GM10248 (cell line): ENCODE measurements at regions not wholly inside any gene's neighbourhood (a gene's known extent, or its start where the extent isn't known, plus 50 kb on each side); places are given as distances from the start of the nearest gene placed in this dataset.

Experiments used
- CTCF ChIA-PET: fragments of 300-600 bp; sonication (Branson Sonifier 250); formaldehyde crosslinking; extraction: SDS; loops from one replicate; lab custom pipeline; 2021; ENCODE audit warnings: antibody characterized with exemption; lab: Yijun Ruan, JAX
- POLR2A ChIA-PET: fragments of 350-650 bp; sonication (Branson Sonifier 250); formaldehyde crosslinking; extraction: SDS; loops from one replicate; lab custom pipeline; 2020; ENCODE audit warnings: antibody characterized with exemption; lab: Yijun Ruan, JAX
- DNase-seq: peaks from one replicate; pipeline ENCODE4 v3.0.0; 2012; ENCODE audit errors: extremely low spot score
- CTCF ChIP-seq: IDR thresholded peaks from 2 replicates; pipeline ENCODE4 v1.5.1; 2012; ENCODE audit warnings: mild to moderate bottlenecking, low read depth; ENCODE audit errors: extremely low read depth, missing control alignments, control extremely low read depth

DNA sequence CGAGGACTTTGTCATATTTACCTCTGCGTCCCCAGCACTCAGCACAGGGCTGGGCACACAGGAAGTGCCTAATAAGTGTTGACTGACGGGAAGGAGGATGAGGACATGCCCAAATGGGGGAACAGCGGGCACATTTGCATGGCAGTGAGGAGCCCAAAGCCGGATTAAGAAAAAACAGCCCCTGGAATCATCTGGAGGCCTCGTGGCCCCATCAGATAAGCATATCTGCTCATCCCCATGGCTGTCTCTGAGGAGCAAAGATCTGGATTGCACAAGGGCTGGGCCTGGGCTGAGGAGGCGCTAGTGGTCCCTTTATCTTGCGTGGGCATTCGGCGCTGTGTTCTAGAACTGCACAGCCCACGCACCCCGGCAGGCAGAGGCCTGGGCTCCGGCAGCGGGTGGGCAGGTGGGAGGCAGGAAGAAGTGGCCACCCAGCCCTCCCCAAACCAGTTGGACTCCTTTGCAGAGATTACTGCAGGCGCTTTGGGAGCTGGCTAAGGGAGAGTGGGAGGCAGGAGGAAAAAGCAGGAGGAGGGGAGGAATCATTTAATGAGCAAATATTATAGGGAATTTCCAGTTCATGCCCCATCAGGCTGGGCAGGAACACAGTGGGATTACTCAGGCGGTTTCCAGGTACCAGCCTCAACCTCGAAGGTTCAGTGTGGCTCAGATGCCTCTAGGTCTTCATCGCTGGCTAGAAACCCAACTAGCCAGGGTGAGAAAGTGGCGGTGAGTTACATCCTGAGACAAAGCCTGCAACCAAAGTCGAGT lies 108.1 kb downstream of the CEBPB start:
- TF ChIP-seq CTCF, result no peak
- POLR2A ChIA-PET, result no interaction called here
- CTCF ChIA-PET, result no interaction called here
- no peak for DNase-seq

- ChIA-PET POLR2A (no interaction called here), CTCF (no interaction called here)
- no peak for DNase-seq
- no peak for TF ChIP-seq CTCF
Measured at GRCh38 chr20:50299325-50299629, 108.6 kb downstream of the CEBPB start.

DNA sequence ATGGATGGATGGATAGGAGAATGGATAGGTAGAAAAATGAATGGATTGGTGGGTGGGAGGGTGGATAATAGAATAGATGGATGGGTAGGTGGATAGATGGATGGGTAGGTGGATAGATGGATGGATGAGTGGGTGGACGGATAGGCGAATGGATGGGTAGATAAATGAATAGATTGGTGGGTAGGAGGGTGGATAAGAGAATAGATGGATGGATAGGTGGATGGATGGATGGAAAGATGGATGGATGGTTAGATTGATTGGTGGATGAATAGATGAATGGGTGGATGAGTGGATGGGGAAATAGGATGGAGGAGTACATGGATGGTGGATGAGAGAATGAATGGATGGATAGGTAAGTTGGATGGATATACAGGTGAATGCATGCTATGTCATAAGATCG lies 110.5 kb downstream of the CEBPB start:
- DNase-seq, result no peak
- CTCF ChIA-PET, result no interaction called here
- POLR2A ChIA-PET, result no interaction called here
- TF ChIP-seq CTCF, result no peak

- CTCF ChIA-PET, result no interaction called here
- POLR2A ChIA-PET, result no interaction called here
- TF ChIP-seq CTCF, result no peak
- DNase-seq, result no peak
Measured at GRCh38 chr20:50301712-50302111, 111.1 kb downstream of the CEBPB start.

- POLR2A ChIA-PET, result no interaction called here
- no peak for TF ChIP-seq CTCF
- CTCF ChIA-PET, result no interaction called here
- no peak for DNase-seq
Measured at GRCh38 chr20:50302341-50303057, 111.9 kb downstream of the CEBPB start.

GRCh38 chr20:50303573-50304500 lies 113.2 kb downstream of the CEBPB start:
- no peak for TF ChIP-seq CTCF
- ChIA-PET CTCF (interaction anchor here (1.1 kb wide), 1 partner anchor 17 kb away, joined by 4 read pairs; no protein-coding TSS in a partner anchor), POLR2A (no interaction called here)
- DNase-seq, result no peak
